GM19455 (cell line): ENCODE measurements at regions not wholly inside any gene's neighbourhood (a gene's known extent, or its start where the extent isn't known, plus 50 kb on each side); places are given as distances from the start of the nearest gene placed in this dataset.
"Not testable (repeated sequence)": the region's sequence is repeated elsewhere in the genome, so short reads cannot be mapped to it uniquely, and the experiment has no call there.

Experiments used
- ATAC-seq: cut with Tn5 transposase; IDR thresholded peaks from one replicate; pipeline ENCODE4 v1.9.1; 2021; ENCODE audit not compliant: unreplicated experiment

DNA sequence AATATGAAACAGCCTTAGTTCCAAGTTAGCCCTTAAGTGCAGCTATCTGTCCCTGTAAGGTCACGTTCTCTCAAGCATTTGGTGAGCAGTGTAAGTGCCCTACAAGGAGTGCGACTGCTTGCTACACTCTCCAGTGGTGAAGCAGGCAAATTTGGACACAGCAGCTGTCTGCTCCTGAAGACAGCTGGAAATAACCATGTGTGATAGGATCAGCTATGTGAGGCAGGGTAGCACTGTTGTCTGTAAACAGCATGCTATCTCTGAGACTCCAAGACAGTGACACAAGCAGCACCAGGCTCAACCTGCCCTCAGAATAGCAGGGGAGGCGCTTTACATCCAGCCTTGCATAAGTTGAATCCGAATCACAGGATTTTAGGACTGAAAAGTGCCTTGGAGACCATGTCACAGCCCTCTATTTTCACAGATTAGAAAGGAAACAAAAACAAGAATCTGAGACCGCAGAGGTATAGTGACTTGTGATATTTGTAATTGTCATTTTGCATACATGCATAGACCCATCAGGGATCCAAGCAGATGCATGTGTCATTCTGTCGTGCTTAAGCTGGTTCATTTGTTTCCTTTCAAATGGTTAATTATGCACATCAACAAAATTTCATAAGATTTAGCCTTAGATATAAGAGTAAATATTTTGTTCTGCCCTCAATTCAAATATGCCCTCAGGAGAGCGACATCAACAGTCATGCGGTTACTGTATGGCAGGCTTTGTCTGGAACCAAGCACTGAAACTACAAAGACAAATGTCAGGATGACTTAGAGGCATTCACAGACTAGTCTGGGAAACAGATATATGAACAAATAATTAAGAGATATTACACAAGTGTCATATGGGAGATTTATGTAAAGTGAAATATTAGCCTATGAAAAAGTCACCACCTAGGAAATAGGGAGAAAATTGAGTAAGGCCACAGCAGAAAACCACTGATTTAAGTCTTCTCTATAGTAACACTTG lies 134.9 kb upstream of the NRIP1 start:
- no peak for ATAC-seq

GRCh38 chr21:15203740-15204139 lies 138.9 kb upstream of the NRIP1 start:
- no peak for ATAC-seq

- no peak for ATAC-seq
Measured at GRCh38 chr21:15204140-15204969, 139.6 kb upstream of the NRIP1 start.

DNA sequence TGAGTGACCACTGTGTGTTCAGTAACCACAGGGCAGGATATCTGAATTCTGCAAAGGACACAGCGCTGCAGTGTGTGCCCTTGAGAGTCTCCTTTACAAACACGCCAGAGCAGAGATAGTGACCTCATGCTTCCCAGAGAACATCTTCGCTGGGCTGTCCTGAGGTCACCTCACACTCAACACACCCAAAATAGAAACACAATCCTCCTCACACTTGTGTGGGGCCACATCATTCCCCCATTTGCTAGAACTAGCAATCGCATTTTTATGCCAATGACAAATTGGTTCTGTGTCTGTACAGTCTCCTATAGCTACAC lies 140.1 kb upstream of the NRIP1 start:
- ATAC-seq = no peak

GRCh38 chr21:15206514-15206913 lies 141.7 kb upstream of the NRIP1 start:
- peak; percentile 69 for ATAC-seq

DNA sequence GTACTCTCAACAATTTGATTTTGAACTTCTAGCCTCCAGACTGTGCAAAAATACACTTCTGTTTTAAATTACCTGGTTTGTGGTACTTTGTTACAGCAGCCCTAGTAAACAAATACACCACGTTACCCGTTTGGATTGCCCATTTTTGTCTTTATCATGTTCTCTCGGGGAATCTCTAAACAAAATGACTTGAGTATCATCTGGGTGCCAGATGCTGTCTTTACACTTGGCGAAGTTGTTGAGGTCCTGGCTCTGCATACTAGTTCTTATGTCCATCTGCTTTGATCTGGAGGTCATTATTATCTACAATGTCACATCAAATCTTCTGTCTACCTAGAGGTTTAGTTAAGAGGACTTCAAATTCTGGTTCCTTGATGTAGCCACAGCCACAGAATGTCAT lies 142.4 kb upstream of the NRIP1 start:
- no peak for ATAC-seq

DNA sequence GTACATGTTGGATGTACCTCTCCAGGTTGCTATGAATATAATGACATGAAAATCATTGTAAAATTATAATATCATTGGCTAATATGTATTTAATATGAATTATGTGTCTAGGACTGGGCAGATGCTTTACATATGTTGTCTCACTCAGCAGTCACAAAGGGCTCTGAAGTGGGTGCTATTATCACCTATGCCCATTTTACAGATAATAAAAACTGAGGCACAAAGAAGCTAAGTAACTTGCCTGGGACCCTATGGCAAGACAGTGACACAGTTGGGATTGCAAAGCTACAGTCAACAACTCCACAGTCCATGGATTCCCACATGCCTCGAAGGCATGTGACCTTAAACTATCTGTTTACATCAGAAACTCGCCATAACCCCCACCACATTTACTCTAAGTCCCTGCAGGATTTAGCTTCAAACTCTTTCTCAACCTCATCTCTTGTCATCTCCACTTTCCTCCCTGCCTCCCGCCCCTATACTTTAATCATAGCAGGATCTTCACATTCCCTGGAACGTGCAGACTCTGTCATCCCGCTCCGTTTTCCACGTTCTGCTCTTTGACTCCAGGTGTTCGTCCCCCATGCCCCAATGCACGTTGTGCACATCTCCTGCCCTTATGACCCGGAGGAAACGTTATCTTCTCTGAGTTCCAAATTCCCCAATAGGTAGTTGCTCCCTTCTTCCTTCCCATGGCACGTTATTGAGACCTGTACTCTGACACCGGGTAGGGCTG lies 143.0 kb upstream of the NRIP1 start:
- ATAC-seq = no peak

DNA sequence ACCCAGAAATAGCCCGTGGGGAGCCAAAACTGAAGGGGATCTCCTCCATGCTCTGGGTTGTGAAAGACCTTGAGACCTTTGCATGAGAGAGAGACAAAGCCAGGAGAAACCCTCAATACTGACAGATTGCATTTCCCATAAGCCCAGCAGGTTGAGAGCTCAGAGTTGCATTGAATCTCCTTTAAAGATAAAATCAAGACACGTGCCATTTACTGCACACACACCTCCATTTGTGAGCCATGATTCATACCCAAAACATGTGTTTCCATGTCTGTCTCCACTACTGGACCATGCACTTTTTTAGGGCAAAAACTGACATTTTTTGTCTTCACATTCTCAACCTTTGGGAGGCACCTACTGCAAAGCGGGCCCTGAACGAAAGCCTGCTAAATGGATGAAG lies 144.0 kb upstream of the NRIP1 start:
- ATAC-seq = no peak

DNA sequence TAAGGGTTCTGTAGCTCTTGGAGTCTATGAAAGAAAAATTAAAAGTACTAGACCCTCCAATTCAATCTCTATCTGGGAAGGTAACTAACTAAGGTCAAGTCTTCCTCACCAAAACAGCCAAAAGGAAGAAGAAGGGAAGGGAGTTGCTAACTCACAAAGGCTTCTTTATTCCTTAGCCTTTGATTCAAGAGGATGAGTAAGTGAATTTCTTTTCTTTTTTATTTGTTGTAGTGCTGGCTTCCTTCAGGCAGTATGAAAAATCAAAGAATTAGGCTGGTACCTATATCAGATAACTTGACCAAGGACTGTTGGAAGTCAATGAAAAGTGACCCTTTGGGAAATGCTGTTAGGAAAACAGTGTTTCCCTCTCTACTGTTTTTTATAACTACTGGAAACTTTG lies 144.4 kb upstream of the NRIP1 start:
- no peak for ATAC-seq

DNA sequence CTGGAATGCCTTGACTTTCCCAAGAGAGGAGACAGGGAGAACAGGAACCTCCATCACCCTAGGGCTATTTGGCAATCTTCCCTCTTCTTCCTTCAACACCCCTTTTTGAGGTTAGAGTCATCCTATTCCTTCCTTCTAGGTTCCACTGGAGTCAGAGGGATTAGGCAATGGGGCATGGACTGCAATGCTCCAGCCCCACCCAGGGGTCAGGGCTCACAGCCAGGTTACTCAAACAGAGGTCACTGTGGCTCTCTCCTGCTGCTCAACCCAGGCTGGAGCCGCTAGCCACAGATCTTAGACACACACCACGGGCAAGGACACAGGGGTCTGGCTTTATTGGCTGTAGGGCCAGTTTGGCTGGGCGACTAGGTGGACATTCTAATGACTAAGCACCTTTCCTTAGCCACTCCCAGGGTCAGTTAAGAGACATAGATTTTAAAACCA lies 145.5 kb upstream of the NRIP1 start:
- ATAC-seq = no peak

- ATAC-seq = no peak
Measured at GRCh38 chr21:15211491-15212133, 146.8 kb upstream of the NRIP1 start.

DNA sequence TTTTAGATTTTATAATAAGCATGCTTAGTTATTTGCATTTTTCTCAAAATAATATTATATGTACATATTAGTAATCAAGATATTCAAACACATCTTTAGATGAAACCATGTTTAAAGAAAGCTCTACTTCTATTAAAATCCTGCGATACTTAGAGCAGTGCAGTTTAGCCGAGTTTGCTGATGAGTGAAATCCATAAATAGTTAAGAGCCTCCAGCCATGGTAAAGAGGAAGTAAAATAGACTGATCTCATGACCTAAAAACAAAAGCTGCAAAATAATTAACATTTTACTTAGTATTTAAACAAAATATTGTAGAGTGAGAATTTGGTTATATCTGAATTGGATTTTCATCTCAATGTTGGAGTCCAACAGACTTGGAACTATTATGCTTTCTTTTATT lies 147.4 kb upstream of the NRIP1 start:
- no peak for ATAC-seq

GRCh38 chr21:15218476-15218875 lies 153.7 kb upstream of the NRIP1 start:
- not testable (repeated sequence) for ATAC-seq

- ATAC-seq = no peak
Measured at GRCh38 chr21:15219039-15219438, 154.2 kb upstream of the NRIP1 start.

DNA sequence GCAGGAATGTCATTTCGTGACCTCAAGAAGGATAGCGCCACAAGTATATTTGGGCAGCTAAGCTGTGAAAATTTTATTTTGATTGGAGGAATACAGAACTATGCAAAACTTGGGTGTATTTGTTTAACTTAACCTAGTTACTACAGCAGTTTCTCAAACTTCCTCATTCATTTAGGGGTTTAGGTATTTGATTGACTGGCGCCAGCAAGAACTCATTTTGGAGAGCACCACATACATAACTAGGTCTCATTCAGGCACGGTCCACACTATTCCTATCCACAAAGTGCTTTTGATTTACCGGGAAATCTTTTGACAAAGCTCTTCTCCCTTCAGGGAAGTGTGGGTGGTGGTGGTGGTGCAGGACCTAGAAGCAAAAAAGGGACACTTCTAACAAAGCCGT lies 155.1 kb upstream of the NRIP1 start:
- no peak for ATAC-seq

GRCh38 chr21:15221799-15222386 lies 157.1 kb upstream of the NRIP1 start:
- ATAC-seq = no peak

GRCh38 chr21:15222707-15223106 lies 157.9 kb upstream of the NRIP1 start:
- no peak for ATAC-seq

GRCh38 chr21:15224346-15225086 lies 159.7 kb upstream of the NRIP1 start:
- ATAC-seq = no peak

- ATAC-seq = no peak
Measured at GRCh38 chr21:15227919-15228318, 163.1 kb upstream of the NRIP1 start.

- ATAC-seq = no peak
Measured at GRCh38 chr21:15229390-15229789, 164.6 kb upstream of the NRIP1 start.
